22Rv1 (cell line): ENCODE measurements at regions not wholly inside any gene's neighbourhood (a gene's known extent, or its start where the extent isn't known, plus 50 kb on each side); places are given as distances from the start of the nearest gene placed in this dataset.

Experiments
- ZFX ChIP-seq: fragments of 450-650 bp; IDR thresholded peaks from 2 replicates; pipeline ENCODE4 v1.6.1; 2017; ENCODE audit warnings: antibody characterized with exemption, borderline replicate concordance
- TF ChIP-seq, protein P1 (sequence below): fragments of 450-650 bp; IDR thresholded peaks from 2 replicates; pipeline ENCODE4 v1.5.1; 2017; ENCODE audit warnings: mild to moderate bottlenecking

DNA sequence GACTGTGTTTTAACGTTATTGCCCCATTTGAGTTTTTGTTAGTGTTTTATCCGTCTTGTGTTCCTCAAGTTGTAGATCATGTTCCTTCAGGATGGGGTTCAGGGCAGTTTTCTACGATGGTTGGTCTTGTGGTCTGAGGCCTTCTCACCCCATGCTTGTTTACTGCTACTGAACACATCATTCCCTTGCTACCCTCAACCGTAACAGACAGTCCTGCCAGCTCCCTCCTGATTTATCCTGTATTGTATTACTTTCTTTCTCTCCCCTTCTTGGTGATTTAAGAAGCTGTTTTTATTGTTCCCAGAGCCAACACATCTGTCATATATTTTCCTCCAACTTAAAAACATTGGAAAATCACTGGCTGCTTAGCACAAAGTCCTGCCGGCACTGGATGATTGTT lies 719.8 kb downstream of the INHBA start:
- TF ChIP-seq, protein P1, sequence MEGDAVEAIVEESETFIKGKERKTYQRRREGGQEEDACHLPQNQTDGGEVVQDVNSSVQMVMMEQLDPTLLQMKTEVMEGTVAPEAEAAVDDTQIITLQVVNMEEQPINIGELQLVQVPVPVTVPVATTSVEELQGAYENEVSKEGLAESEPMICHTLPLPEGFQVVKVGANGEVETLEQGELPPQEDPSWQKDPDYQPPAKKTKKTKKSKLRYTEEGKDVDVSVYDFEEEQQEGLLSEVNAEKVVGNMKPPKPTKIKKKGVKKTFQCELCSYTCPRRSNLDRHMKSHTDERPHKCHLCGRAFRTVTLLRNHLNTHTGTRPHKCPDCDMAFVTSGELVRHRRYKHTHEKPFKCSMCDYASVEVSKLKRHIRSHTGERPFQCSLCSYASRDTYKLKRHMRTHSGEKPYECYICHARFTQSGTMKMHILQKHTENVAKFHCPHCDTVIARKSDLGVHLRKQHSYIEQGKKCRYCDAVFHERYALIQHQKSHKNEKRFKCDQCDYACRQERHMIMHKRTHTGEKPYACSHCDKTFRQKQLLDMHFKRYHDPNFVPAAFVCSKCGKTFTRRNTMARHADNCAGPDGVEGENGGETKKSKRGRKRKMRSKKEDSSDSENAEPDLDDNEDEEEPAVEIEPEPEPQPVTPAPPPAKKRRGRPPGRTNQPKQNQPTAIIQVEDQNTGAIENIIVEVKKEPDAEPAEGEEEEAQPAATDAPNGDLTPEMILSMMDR = no peak
- no peak for TF ChIP-seq ZFX
